Caco-2 (cell line): ENCODE measurements at regions not wholly inside any gene's neighbourhood (a gene's known extent, or its start where the extent isn't known, plus 50 kb on each side); places are given as distances from the start of the nearest gene placed in this dataset.

Experiments
- BruUV-seq: library from RNA; stranded (reverse); fragments of 400-500 nt; replicated peaks from 2 replicates; lab custom pipeline; 2021; lab: Mats Ljungman, UMichigan
- CTCF ChIA-PET: fragments of 300-600 bp; sonication (Branson Sonifier 250); formaldehyde crosslinking; loops from one replicate; lab custom pipeline; 2022; ENCODE audit warnings: antibody characterized with exemption; lab: Charles Lee
- POLR2A ChIA-PET: fragments of 300-600 bp; sonication (Branson Sonifier 250); formaldehyde crosslinking; loops from one replicate; lab custom pipeline; 2022; ENCODE audit warnings: antibody characterized with exemption; lab: Charles Lee
- DNase-seq, 2 experiments: peaks; one replicate each; pipeline versions ENCODE4 v3.0.0 to v3.0.0-alpha.2; 2020 to 2022
- H3K27me3 ChIP-seq: replicated peaks from 2 replicates; pipeline ENCODE4 v1.6.0; 2011; ENCODE audit warnings: low read length; ENCODE audit not compliant: control insufficient read depth, insufficient read depth
- H3K36me3 ChIP-seq: 2 replicates; pipeline ENCODE4 v1.5.1; 2011; ENCODE audit warnings: low read length; ENCODE audit not compliant: control insufficient read depth, insufficient read depth
- H3K4me1 ChIP-seq: fragments of 250-450 bp; sonication (Bioruptor Pico); 2 replicates; pipeline ENCODE4 v1.5.1; 2020; ENCODE audit warnings: mild to moderate bottlenecking
- H3K4me3 ChIP-seq: 2 replicates; pipeline ENCODE4 v1.5.1; 2011; ENCODE audit warnings: low read depth, mild to moderate bottlenecking, control low read depth, low read length
- H3K9me3 ChIP-seq: fragments of 250-450 bp; sonication (Bioruptor Pico); 2 replicates; pipeline ENCODE4 v1.5.1; 2020; ENCODE audit warnings: mild to moderate bottlenecking, moderate library complexity
- H3K27ac Mint-ChIP-seq: one replicate; pipeline ENCODE4 v1.8.0; 2022; ENCODE audit warnings: mixed read lengths; ENCODE audit not compliant: unreplicated experiment
- H3K27me3 Mint-ChIP-seq: one replicate; pipeline ENCODE4 v1.8.0; 2022; ENCODE audit warnings: mixed read lengths; ENCODE audit not compliant: insufficient read depth, unreplicated experiment
- H3K36me3 Mint-ChIP-seq: one replicate; pipeline ENCODE4 v1.8.0; 2022; ENCODE audit warnings: mild to moderate bottlenecking, mixed read lengths; ENCODE audit not compliant: insufficient read depth, unreplicated experiment
- H3K4me1 Mint-ChIP-seq: one replicate; pipeline ENCODE4 v1.8.0; 2022; ENCODE audit warnings: low read depth, mixed read lengths; ENCODE audit not compliant: unreplicated experiment
- H3K4me3 Mint-ChIP-seq: one replicate; pipeline ENCODE4 v1.8.0; 2022; ENCODE audit warnings: mild to moderate bottlenecking, moderate library complexity, mixed read lengths; ENCODE audit not compliant: unreplicated experiment
- H3K9me3 Mint-ChIP-seq: one replicate; pipeline ENCODE4 v1.8.0; 2022; ENCODE audit warnings: mixed read lengths; ENCODE audit not compliant: unreplicated experiment
- CTCF ChIP-seq, 2 experiments: fragments of 200-600 bp in 1 of 2; IDR thresholded peaks; 1 replicate in 1 of 2; 2 replicates in 1 of 2; pipeline versions ENCODE4 v1.5.1 to v1.8.0; 2011 to 2022; ENCODE audit warnings: antibody characterized with exemption in 1 of 2, control low read depth in 1 of 2, inconsistent platforms in 1 of 2, low read depth in 1 of 2, low read length in 1 of 2, mild to moderate bottlenecking in 1 of 2, moderate library complexity in 1 of 2; ENCODE audit not compliant: insufficient read depth in 1 of 2, severe bottlenecking in 1 of 2, unreplicated experiment in 1 of 2
- intact Hi-C: fragments of 100-400 bp; cut with micrococcal nuclease; formaldehyde crosslinking; loops from one replicate; pipeline ENCODE4 v1.10.0; 2022; ENCODE audit not compliant: unreplicated experiment

DNA sequence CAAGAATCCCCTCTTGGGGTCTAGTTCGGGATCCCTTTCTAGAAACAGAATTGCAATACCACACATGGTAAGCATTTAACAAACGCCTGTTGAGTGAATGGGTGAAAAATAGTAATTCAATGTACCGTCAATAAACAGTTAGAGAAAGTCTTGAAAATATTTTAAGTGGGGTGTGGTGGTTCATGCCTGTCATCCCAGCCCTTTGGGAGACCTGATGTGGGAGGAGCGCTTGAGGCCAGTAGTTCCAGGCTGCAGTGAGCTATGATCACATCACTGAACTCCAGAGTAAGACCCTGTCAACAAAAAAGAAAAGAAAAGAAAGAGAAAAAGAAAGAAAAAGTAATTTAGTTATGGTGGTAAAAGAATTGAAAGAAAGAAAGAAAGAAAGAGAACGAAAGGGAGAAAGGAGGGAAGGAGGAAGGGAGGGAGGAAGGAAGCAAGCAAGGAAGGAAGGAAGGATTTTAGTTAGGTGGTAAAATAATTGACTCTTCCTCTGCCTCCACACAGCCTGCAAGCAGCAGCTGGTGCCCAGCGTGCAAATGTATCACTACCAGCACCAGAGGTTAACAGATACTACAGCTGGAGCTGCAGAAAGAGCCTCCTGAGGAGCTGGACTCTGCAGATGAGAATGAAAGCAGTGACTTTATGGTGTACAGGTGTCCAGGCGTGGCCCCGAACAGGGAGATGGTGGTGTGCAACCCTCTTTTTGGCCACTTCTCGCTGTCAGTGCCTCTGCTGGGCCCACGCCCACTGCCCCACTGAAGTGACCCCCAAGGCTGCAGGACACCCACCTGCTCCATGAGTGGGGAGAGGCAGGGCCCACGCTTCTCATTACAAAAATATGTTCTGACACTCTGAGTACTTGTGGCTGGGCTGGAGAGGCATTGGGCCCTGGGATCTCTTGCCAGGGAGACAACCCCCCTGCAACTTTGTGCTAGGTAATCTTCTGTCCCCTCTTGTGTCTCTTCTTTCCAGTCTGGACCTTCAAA, 135.4 kb downstream of the BAMBI start:
- intact Hi-C loops = no loop called here
- BruUV-seq = no TSS peak
- ChIA-PET CTCF (no interaction called here), POLR2A (no interaction called here)
- no peak overlapping the region for H3K27ac Mint-ChIP-seq
- no peaks in the 10 kb centered on the region for H3K36me3 Mint-ChIP-seq
- Histone ChIP-seq H3K4me3 (no peak overlapping the region), H3K27me3 (no peaks in the 10 kb centered on the region), H3K9me3 (0 out of 2 replicates have a peak, but pooled peaks cover 5% of the 10 kb centered on the region), H3K36me3 (no peaks in the 10 kb centered on the region), H3K4me1 (peaks cover 15% of the 10 kb centered on the region)
- peaks cover 13% of the 10 kb centered on the region for H3K4me1 Mint-ChIP-seq
- no peak for DNase-seq
- no peak for TF ChIP-seq CTCF (IDR thresholded peaks at IDR 0.05; ENCODE audit: insufficient read depth in 1 of 2, low read depth in 1 of 2, low read length in 1 of 2, severe bottlenecking in 1 of 2, unreplicated experiment in 1 of 2)
- H3K9me3 Mint-ChIP-seq = peaks cover 10% of the 10 kb centered on the region
- H3K27me3 Mint-ChIP-seq = no peaks in the 10 kb centered on the region
- H3K4me3 Mint-ChIP-seq = no peak overlapping the region

- Mint-ChIP-seq H3K27me3 (no peaks in the 10 kb centered on the region), H3K27ac (no peak overlapping the region), H3K4me1 (no peaks in the 10 kb centered on the region), H3K9me3 (peaks cover 10% of the 10 kb centered on the region), H3K36me3 (no peaks in the 10 kb centered on the region), H3K4me3 (no peak overlapping the region)
- no peaks in the 10 kb centered on the region for H3K4me1 ChIP-seq
- H3K4me3 ChIP-seq = no peak overlapping the region
- no peaks in the 10 kb centered on the region for H3K36me3 ChIP-seq
- ChIA-PET POLR2A (no interaction called here), CTCF (no interaction called here)
- intact Hi-C loops = no loop called here
- TF ChIP-seq CTCF (IDR thresholded peaks at IDR 0.05; ENCODE audit: insufficient read depth in 1 of 2, low read depth in 1 of 2, low read length in 1 of 2, severe bottlenecking in 1 of 2, unreplicated experiment in 1 of 2) = no peak
- no TSS peak for BruUV-seq
- H3K27me3 ChIP-seq = no peaks in the 10 kb centered on the region
- 0 out of 2 replicates have a peak, but pooled peaks cover 5% of the 10 kb centered on the region for H3K9me3 ChIP-seq
- no peak for DNase-seq
These were observed 138.4 kb downstream of the BAMBI start for GRCh38 chr10:28815681-28816080.

DNA sequence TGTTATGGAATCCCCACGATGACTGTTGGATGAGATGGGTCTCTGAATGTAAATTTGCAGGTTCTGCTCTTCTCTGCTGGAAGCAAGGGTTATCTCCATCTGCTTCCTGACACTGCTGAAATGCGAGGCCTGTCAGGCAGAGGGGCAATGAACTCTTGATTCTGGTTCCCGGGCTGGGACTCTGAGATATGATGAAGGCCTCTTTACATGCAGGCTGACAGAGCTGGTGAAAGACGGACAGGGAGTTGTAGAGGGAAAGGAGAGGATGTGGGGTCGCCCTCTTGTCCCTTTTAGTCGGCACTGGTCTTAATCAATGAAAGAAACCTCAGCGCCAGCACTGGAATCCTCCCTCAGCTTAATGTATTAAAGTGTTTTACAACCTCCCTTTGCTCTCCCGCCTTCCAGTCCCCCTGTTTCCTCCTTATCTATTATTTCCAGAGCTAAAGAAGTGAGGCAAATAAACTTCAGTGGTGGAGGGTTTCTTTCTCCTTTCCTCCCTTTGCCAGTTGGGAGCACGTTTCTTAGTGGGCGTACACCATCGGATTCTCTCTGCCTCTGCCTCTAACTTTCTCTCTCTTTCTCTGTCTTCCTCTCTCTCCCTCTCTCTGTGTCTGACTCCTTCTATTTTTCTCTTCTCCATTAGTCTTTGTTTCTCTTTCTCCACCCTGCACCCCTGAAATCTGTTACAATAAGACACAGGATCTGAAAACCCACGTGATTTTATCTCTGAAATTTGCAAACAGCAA, 145.6 kb downstream of the BAMBI start:
- Mint-ChIP-seq H3K9me3 (no peaks in the 10 kb centered on the region), H3K36me3 (no peaks in the 10 kb centered on the region), H3K4me1 (no peaks in the 10 kb centered on the region), H3K27me3 (no peaks in the 10 kb centered on the region), H3K4me3 (no peak overlapping the region), H3K27ac (no peak overlapping the region)
- Histone ChIP-seq H3K4me3 (no peak overlapping the region), H3K27me3 (no peaks in the 10 kb centered on the region), H3K4me1 (no peaks in the 10 kb centered on the region), H3K9me3 (no peaks in the 10 kb centered on the region), H3K36me3 (no peaks in the 10 kb centered on the region)
- intact Hi-C loops = no loop called here
- no peak for TF ChIP-seq CTCF (IDR thresholded peaks at IDR 0.05; ENCODE audit: insufficient read depth in 1 of 2, low read depth in 1 of 2, low read length in 1 of 2, severe bottlenecking in 1 of 2, unreplicated experiment in 1 of 2)
- BruUV-seq = no TSS peak
- CTCF ChIA-PET = no interaction called here
- DNase-seq = no peak
- POLR2A ChIA-PET = no interaction called here
